HCT116 (cell line): ENCODE measurements at regions not wholly inside any gene's neighbourhood (a gene's known extent, or its start where the extent isn't known, plus 50 kb on each side); places are given as distances from the start of the nearest gene placed in this dataset.

ENCODE experiments used
- ATAC-seq: fragments of 200-7000 bp; cut with Tn5 transposase; 2 replicates; pipeline ENCODE4 v1.9.1; 2020; ENCODE audit warnings: mild to moderate bottlenecking, moderate library complexity
- BruUV-seq: library from RNA; stranded (reverse); fragments of 400-500 nt; replicated peaks from 2 replicates; lab custom pipeline; 2021; lab: Mats Ljungman, UMichigan
- CTCF ChIA-PET: fragments of 300-600 bp; sonication (Branson Sonifier 250); formaldehyde crosslinking; loops from one replicate; lab custom pipeline; 2021; ENCODE audit warnings: antibody characterized with exemption; lab: Charles Lee
- POLR2A ChIA-PET: fragments of 300-600, 350-600 bp; sonication (Branson Sonifier 250); formaldehyde crosslinking; loops from one replicate; lab custom pipeline; 2021; ENCODE audit warnings: antibody characterized with exemption; lab: Charles Lee
- RAD21 ChIA-PET, 2 experiments: fragments of 300-600 bp; sonication (Branson Sonifier 250); formaldehyde crosslinking; loops; one replicate each; lab custom pipeline; 2023; ENCODE audit warnings: low total read pairs in 2 of 2; ENCODE audit not compliant: uncharacterized antibody in 2 of 2, unreplicated experiment in 2 of 2, low non-redundant PET in 1 of 2; lab: Charles Lee
- DNase-seq: peaks from one replicate; pipeline ENCODE4 v3.0.0-alpha.2; 2010; ENCODE audit warnings: low read depth, low spot score
- H2AFZ ChIP-seq: fragments of 200-600 bp; shearing (Covaris generic), sonication (generic); 2 replicates; pipeline ENCODE4 v1.6.1; 2017; ENCODE audit warnings: low read depth, mixed run types, mixed read lengths, antibody characterized with exemption, low read length; ENCODE audit not compliant: poor library complexity, severe bottlenecking
- H3K27ac ChIP-seq: 2 replicates; pipeline ENCODE4 v1.5.1; 2012; ENCODE audit warnings: low read depth, low read length
- H3K27me3 ChIP-seq: fragments of 200-600 bp; sonication (generic); 2 replicates; pipeline ENCODE4 v1.6.1; 2016; ENCODE audit warnings: mixed run types, low read length, mixed read lengths; ENCODE audit not compliant: insufficient read depth
- H3K36me3 ChIP-seq, 2 experiments: fragments of 200-500 bp in 1 of 2; fragments of 200-600 bp in 1 of 2; sonication (Bioruptor generic) in 1 of 2; sonication (generic) in 1 of 2; 2 replicates each; pipeline versions ENCODE4 v1.5.1 to v1.6.1; 2014 to 2016; ENCODE audit warnings: low read length in 2 of 2, inconsistent platforms in 1 of 2, mixed read lengths in 1 of 2, mixed run types in 1 of 2; ENCODE audit not compliant: insufficient read depth in 2 of 2, control insufficient read depth in 1 of 2
- H3K4me1 ChIP-seq, 2 experiments: fragments of 200-600 bp in 1 of 2; sonication (generic) in 1 of 2; 2 replicates each; pipeline versions ENCODE4 v1.5.1 to v1.6.1; 2012 to 2017; ENCODE audit warnings: low read length in 2 of 2, inconsistent platforms in 1 of 2, mild to moderate bottlenecking in 1 of 2, mixed read lengths in 1 of 2, mixed run types in 1 of 2, moderate library complexity in 1 of 2; ENCODE audit not compliant: insufficient read depth in 2 of 2, control insufficient read depth in 1 of 2
- H3K4me2 ChIP-seq: fragments of 200-600 bp; sonication (generic); 2 replicates; pipeline ENCODE4 v1.6.1; 2017; ENCODE audit warnings: mixed run types, low read length, mixed read lengths
- H3K4me3 ChIP-seq, 2 experiments: fragments of 200-600 bp in 1 of 2; sonication (generic) in 1 of 2; replicated peaks in 1 of 2; 2 replicates each; pipeline ENCODE4 v1.5.1; 2011 to 2016; ENCODE audit warnings: low read length in 2 of 2, control low read depth in 1 of 2, low read depth in 1 of 2, mild to moderate bottlenecking in 1 of 2, mixed read lengths in 1 of 2, mixed run types in 1 of 2
- H3K79me2 ChIP-seq: fragments of 200-600 bp; sonication (generic); 2 replicates; pipeline ENCODE4 v1.6.1; 2017; ENCODE audit warnings: mild to moderate bottlenecking, mixed run types, low read length, moderate library complexity, mixed read lengths; ENCODE audit not compliant: insufficient read depth
- H3K9ac ChIP-seq: fragments of 200-600 bp; sonication (generic); 2 replicates; pipeline ENCODE4 v1.6.1; 2016; ENCODE audit warnings: low read length, mixed read lengths
- H3K9me2 ChIP-seq: fragments of 200-600 bp; sonication (generic), shearing (Covaris generic); 2 replicates; pipeline ENCODE4 v1.6.1; 2017; ENCODE audit warnings: mixed run types, mild to moderate bottlenecking, moderate library complexity; ENCODE audit not compliant: insufficient read depth
- H3K9me3 ChIP-seq, 2 experiments: fragments of 200-500 bp in 1 of 2; fragments of 200-600 bp in 1 of 2; sonication (Bioruptor generic) in 1 of 2; sonication (generic) in 1 of 2; 2 replicates each; pipeline ENCODE4 v1.6.1; 2014 to 2017; ENCODE audit warnings: low read length in 2 of 2, mixed read lengths in 2 of 2, inconsistent platforms in 1 of 2, low read depth in 1 of 2, mild to moderate bottlenecking in 1 of 2, mixed run types in 1 of 2, moderate library complexity in 1 of 2; ENCODE audit not compliant: control insufficient read depth in 1 of 2, insufficient read depth in 1 of 2
- H4K20me1 ChIP-seq: fragments of 200-600 bp; sonication (generic), shearing (Covaris generic); 2 replicates; pipeline ENCODE4 v1.6.1; 2017; ENCODE audit warnings: mixed run types, mild to moderate bottlenecking, moderate library complexity; ENCODE audit not compliant: insufficient read depth
- CBX3 ChIP-seq: IDR thresholded peaks from 2 replicates; pipeline ENCODE4 v1.6.1; 2012; ENCODE audit warnings: low read depth
- CEBPB ChIP-seq: IDR thresholded peaks from 2 replicates; pipeline ENCODE4 v1.6.1; 2012; ENCODE audit warnings: low read depth
- EGR1 ChIP-seq: IDR thresholded peaks from 2 replicates; pipeline ENCODE4 v1.6.1; 2012; ENCODE audit warnings: low read depth
- ELF1 ChIP-seq: IDR thresholded peaks from 2 replicates; pipeline ENCODE4 v1.6.1; 2012; ENCODE audit warnings: low read depth, borderline replicate concordance
- POLR2AphosphoS5 ChIP-seq: IDR thresholded peaks from 2 replicates; pipeline ENCODE4 v1.6.1; 2011; ENCODE audit warnings: mild to moderate bottlenecking, low read depth, low read length, moderate library complexity
- SIN3A ChIP-seq: IDR thresholded peaks from 2 replicates; pipeline ENCODE4 v1.6.1; 2012; ENCODE audit warnings: low read depth
- SP1 ChIP-seq: IDR thresholded peaks from 2 replicates; pipeline ENCODE4 v1.6.1; 2012; ENCODE audit warnings: low read depth
- ZBTB33 ChIP-seq: IDR thresholded peaks from 2 replicates; pipeline ENCODE4 v1.6.1; 2011; ENCODE audit warnings: mild to moderate bottlenecking, low read length, moderate library complexity; ENCODE audit not compliant: insufficient replicate concordance; ENCODE audit errors: extremely low read depth
- ZNF274 ChIP-seq: fragments of 200-500 bp; sonication (Bioruptor generic); IDR thresholded peaks from 2 replicates; pipeline ENCODE4 v1.6.1; 2014; ENCODE audit warnings: mild to moderate bottlenecking, low read depth, low read length, inconsistent platforms
- intact Hi-C: fragments of 100-400 bp; cut with micrococcal nuclease; formaldehyde crosslinking; loops from 2 replicates; pipeline ENCODE4 v1.10.0; 2022
- TF ChIP-seq, protein P1 (sequence below): IDR thresholded peaks from 2 replicates; pipeline ENCODE4 v1.6.1; 2012

- Histone ChIP-seq H3K4me3 (no peak overlapping the region), H3K4me1 (peaks cover 0 to 8% of the 10 kb centered on the region in 2 experiments; a peak in 2 of 4 replicates), H3K27me3 (no peaks in the 10 kb centered on the region), H4K20me1 (no peaks in the 10 kb centered on the region), H3K4me2 (no peak overlapping the region), H3K27ac (no peak overlapping the region), H3K9me3 (no peaks in the 10 kb centered on the region), H3K79me2 (no peaks in the 10 kb centered on the region), H3K9me2 (no peaks in the 10 kb centered on the region; the same call in 1 of the 2 replicates), H2AFZ (no peak overlapping the region), H3K9ac (no peak overlapping the region), H3K36me3 (no peaks in the 10 kb centered on the region)
- no TSS peak for BruUV-seq
- ATAC-seq: no peak
- intact Hi-C loops: no loop called here
- TF ChIP-seq ELF1 (no peak), EGR1 (no peak), POLR2AphosphoS5 (no peak), CBX3 (no peak), CEBPB (no peak), ZBTB33 (no peak), ZNF274 (no peak), SIN3A (no peak), SP1 (no peak)
- TF ChIP-seq, protein P1, sequence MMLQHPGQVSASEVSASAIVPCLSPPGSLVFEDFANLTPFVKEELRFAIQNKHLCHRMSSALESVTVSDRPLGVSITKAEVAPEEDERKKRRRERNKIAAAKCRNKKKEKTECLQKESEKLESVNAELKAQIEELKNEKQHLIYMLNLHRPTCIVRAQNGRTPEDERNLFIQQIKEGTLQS: no peak
- no peak for DNase-seq
- ChIA-PET RAD21 (no interaction called here), POLR2A (no interaction called here), CTCF (no interaction called here)
Observed at GRCh38 chr12:92056290-92056689, 89.4 kb downstream of the BTG1 start.
